ENCODE measurements at regions not wholly inside any gene's neighbourhood (a gene's known extent, or its start where the extent isn't known, plus 50 kb on each side); places are given as distances from the start of the nearest gene placed in this dataset.

DNA sequence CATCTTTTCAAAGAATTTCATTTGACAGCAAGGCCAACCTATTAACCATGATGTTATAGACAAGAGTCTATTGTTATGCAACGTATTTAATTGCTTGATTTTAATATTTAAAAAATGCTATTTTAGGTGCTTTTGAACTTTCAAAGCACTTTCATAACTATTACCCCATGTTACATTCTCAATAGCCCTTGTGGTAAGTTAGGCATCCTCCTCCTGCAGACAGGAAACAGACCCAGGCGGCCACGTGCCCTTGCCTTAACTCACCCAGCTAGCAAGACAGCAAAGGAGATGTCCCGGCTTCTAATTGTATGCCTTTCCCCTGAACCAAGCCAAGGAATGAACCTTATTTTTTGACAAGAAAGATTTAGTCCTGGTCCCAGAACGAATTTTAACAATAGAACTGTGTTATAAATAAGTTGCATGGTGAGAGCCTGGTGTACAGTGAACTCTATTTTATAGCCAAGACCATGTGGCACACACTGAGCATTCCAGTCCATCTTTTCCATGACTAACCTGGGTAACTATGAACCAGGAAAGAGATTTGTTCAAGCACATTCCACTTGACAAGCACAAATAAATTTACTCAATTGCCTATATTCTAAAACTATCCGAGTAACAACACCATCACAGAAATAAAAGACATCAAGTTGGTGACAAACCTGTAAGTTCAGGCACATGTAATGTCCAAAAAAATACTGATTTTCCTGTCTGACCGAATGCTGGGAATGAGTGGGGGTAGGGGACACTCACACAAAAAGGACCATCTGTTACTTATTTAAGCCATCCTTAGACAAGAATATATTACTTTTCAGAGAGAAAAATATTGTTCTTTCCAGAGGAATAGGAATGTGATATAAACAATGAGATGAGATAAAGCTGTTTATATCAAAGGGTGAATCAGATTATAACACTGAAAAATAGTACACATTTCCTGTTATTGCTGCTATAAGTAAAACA is 163.0 kb downstream of the EFNB2 start:
- Histone ChIP-seq H3K9me3 (no peaks in the 10 kb centered on the region), H3K36me3 (no peaks in the 10 kb centered on the region), H3K4me3 (no peak overlapping the region), H3K27ac (peak overlapping the region; percentile 65 to 75), H3K27me3 (no peaks in the 10 kb centered on the region), H3K4me1 (peaks cover 5 to 19% of the 10 kb centered on the region in 2 donors)
- no peak for DNase-seq (ENCODE audit: low spot score in 2 of 2)
- no peak for TF ChIP-seq CTCF (IDR thresholded peaks at IDR 0.05)
- intact Hi-C loops (cut with DNase I): loop anchor here (10.0 kb wide), 1 partner anchor 132 kb away; no protein-coding TSS in a partner anchor

- H3K27ac ChIP-seq: no peak overlapping the region
- H3K9me3 ChIP-seq: no peaks in the 10 kb centered on the region
- TF ChIP-seq CTCF (IDR thresholded peaks at IDR 0.05): no peak
- H3K4me1 ChIP-seq: peaks cover 5 to 19% of the 10 kb centered on the region in 2 donors
- no peaks in the 10 kb centered on the region for H3K36me3 ChIP-seq
- no peaks in the 10 kb centered on the region for H3K27me3 ChIP-seq
- intact Hi-C loops (cut with DNase I): loop anchor here (10.0 kb wide), 1 partner anchor 134 kb away; no protein-coding TSS in a partner anchor
- DNase-seq (ENCODE audit: low spot score in 2 of 2): no peak
- H3K4me3 ChIP-seq: no peak overlapping the region
Measured at GRCh38 chr13:106371024-106371423, 164.4 kb downstream of the EFNB2 start.

DNA sequence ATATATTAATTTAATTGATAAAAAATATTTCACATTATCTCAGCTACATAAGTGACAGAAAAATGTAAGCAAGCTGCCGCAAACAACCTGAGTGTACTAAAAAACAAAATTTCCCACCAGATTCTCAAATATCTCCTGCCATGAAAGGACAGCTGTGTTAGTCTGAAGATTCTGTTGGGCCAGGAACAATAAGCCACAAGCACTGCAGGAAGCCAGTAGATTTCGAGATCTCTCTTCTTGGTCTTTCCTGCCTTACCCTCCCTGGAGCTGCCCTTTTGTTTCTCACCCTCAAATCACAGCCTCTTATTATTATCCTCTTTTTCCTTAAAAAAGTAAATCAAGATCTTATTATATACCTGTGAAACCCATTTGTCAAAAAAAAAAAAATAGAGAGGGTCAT is 165.6 kb downstream of the EFNB2 start:
- no peak overlapping the region for H3K27ac ChIP-seq
- intact Hi-C loops (cut with DNase I): loop anchor here (10.0 kb wide), 1 partner anchor 135 kb away; no protein-coding TSS in a partner anchor
- H3K36me3 ChIP-seq: no peaks in the 10 kb centered on the region
- peaks cover 5 to 19% of the 10 kb centered on the region in 2 donors for H3K4me1 ChIP-seq
- peaks cover 0 to 4% of the 10 kb centered on the region in 2 donors for H3K9me3 ChIP-seq
- DNase-seq (ENCODE audit: low spot score in 2 of 2): no peak
- TF ChIP-seq CTCF (IDR thresholded peaks at IDR 0.05): no peak
- H3K27me3 ChIP-seq: no peaks in the 10 kb centered on the region
- no peak overlapping the region for H3K4me3 ChIP-seq

DNA sequence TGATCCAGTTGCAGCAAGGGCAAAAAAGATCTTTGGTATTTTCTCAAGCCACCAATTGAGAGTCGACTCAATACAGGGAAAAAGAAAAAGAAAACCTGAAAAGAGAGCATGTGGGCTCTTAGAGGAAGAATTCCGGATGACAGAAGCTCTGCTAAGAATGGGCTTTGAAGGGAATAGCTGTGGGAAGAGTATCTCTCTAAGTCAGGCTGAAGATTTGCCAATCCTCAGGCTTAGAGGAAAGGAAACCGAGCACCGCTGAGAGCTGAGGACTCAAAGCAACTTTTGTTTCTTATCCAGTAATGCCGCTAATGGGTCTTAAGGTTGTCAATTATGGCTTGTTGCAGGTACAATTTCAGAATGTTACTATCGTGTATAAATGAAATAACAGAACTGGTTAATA is 166.4 kb downstream of the EFNB2 start:
- H3K4me3 ChIP-seq: no peak overlapping the region
- no peak overlapping the region for H3K27ac ChIP-seq
- peaks cover 5 to 17% of the 10 kb centered on the region in 2 donors for H3K4me1 ChIP-seq
- H3K9me3 ChIP-seq: peaks cover 0 to 12% of the 10 kb centered on the region in 2 donors
- no peaks in the 10 kb centered on the region for H3K27me3 ChIP-seq
- TF ChIP-seq CTCF (IDR thresholded peaks at IDR 0.05): no peak
- H3K36me3 ChIP-seq: no peaks in the 10 kb centered on the region
- intact Hi-C loops (cut with DNase I): no loop called here
- no peak for DNase-seq (ENCODE audit: low spot score in 2 of 2)

- Histone ChIP-seq H3K4me1 (peaks cover 0 to 6% of the 10 kb centered on the region in 2 donors), H3K9me3 (peaks cover 0 to 13% of the 10 kb centered on the region in 2 donors), H3K4me3 (no peak overlapping the region), H3K36me3 (no peaks in the 10 kb centered on the region), H3K27ac (no peak overlapping the region), H3K27me3 (no peaks in the 10 kb centered on the region)
- DNase-seq (ENCODE audit: low spot score in 2 of 2): no peak
- no peak for TF ChIP-seq CTCF (IDR thresholded peaks at IDR 0.05)
- intact Hi-C loops (cut with DNase I): no loop called here
Measured at GRCh38 chr13:106367361-106367971, 168.0 kb downstream of the EFNB2 start.

Data from ascending aorta (tissue), 2 donors.